Activated T-cell treated with anti-CD3 and anti-CD28 coated beads for 24 hours (primary cell): ENCODE measurements at regions not wholly inside any gene's neighbourhood (a gene's known extent, or its start where the extent isn't known, plus 50 kb on each side); places are given as distances from the start of the nearest gene placed in this dataset.

Source experiments
- DNase-seq: peaks from one replicate; pipeline ENCODE4 v3.0.0-alpha.2; 2020; ENCODE audit warnings: low read depth

DNA sequence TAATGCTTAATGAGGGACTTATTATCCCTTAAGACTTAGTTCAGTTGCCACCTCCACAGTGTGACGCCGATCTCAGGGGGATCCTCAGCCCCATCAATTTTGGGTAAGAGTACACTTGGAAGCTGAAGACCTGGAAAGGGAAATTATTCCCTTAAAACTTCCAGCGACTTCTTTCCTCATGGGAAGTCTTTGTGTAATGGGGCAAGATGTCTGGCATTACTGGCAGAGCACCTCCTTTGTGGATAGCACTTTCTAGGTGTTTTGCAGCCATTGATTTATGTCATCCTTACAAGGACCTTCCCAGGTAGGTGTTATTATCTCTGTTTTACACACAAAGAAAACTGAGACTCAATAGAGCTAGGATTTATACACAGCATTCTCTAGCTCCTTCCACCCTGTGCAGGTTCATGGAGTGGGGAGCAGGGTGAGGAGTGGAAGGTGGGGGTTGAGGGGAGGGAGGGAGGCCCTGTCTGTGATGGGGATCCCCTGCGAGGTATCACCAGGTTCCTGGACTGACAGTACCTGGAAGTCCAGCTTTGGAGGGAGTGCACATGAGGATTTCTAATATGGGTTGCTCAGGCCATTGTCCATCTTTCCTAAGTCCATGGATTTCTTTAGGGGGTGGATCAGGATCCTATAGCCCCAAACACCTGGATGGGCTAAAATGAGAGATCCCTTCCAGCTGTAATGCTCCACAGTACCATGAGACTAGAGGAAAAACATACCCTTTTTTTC lies 79.4 kb downstream of the MYCN start:
- DNase-seq = no peak

DNA sequence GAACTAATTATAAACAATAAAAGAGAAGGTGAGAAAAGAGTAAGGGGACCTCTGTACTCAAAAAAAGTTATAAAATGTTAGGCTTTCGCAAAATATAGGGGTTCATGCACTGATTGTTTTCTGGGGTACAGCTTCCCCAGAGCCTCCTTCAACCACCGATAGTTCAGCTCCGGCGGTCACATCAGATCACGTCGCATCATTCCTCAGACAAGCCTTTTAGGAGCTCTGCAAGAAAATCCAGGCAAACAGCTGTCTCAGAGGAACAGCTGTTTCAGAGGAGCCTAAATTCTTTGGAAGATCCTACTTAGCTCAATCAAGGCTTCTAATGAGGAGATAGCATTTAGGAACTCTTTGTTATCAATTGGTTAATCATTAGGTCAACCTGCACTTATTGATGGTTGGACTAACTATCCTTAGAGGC lies 78.7 kb downstream of the MYCN start:
- DNase-seq = no peak

DNA sequence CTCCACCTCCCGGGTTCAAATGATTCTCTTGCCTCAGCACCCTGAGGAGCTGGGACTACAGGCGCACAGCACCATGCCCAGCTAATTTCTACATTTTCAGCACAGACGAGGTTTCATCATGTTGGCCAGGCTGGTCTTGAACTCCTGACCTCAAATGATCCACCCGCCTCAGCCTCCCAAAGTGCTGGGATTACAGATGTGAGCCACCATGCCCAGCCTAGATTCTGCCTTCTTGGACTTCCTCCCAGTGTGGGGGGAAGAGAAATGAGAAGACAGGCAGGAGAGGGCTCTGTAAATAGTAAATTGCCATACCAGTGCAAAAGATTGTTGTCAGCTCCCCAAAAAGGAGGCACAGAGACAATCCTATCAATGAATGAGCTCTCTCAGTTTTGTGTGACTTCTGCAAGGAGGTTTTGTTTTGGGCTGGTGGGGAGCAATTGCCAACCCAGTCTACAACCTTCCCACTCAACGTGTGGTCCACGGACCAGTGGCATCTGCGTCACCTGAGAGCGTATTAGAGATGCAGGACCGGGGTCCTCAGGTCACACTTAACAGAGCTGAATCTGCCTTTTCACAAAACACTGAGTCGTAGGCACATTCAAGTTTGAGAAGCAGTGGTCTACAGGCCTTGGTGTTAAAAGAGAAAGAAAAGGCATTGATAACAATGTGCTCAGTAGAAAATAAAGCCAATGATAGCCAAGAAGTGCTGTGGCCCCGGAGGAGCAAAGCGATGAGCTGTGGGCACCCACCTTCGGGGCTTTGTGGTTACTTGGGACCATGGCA lies 78.1 kb downstream of the MYCN start:
- DNase-seq = no peak

DNA sequence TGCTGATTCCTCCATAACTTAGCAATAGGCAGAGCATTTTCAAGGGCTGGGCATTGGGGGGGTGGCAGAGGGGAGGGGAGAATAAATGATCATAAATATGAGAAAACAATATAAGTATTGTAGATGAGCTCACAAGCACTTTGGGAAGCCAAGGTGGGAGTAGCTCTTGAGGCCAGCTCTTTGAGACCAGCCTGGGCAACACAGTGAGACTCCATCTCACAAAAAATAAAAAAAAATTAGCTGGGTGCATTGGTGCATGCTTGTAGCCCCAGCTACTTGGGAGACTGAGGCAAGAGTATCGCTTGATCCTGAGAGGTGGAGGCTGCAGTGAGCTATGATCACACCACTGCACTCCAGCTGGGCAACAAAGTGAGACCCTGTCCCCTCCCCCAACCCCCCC lies 75.9 kb downstream of the MYCN start:
- no peak for DNase-seq

DNA sequence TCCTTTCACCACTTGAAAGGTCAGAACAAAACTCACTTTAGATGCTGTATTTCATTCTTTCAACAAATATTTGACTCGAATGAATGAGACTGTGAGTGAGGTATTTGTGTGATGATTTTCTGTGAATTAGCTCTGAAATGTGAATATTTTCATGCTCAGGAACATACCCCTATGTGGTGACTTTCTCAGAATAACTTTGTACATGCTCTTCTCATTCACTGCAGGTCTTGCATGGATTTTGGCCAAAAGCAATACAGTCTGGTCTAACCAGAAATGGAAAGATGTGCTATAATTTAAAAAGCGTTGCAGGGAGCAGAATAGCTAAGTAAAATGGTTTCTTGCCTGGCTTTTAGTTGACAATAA lies 75.5 kb downstream of the MYCN start:
- DNase-seq = no peak

DNA sequence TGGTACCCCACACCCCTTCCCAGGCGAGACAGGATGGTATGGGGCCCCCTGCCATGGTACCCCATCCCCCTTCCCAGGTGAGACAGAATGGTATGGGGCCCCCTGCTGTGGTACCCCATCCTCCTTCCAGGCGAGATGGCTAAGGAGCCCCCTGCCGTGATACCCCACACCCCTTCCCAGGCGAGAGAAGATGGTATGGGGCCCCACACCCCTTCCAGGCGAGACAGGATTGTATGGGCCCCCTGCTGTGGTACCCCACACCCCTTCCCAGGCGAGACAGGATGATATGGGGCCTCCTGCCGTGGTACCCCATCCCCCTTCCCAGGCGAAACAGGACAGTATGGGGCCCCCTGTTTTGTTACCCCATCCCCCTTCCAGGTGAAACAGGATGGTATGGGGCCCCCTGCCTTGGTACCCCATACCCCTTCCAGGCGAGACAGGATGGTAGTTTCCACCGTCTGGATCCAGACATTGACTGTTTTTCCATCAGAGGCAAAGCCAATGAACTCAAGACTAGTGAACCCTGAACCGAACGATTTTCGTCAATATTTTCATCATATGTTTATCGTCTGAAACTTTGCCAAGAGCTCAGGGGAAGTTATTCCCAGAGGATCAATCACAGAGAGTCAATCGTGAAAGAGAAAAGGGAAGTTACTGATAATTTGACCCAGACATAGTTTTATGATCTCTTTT lies 75.0 kb downstream of the MYCN start:
- no peak for DNase-seq

DNA sequence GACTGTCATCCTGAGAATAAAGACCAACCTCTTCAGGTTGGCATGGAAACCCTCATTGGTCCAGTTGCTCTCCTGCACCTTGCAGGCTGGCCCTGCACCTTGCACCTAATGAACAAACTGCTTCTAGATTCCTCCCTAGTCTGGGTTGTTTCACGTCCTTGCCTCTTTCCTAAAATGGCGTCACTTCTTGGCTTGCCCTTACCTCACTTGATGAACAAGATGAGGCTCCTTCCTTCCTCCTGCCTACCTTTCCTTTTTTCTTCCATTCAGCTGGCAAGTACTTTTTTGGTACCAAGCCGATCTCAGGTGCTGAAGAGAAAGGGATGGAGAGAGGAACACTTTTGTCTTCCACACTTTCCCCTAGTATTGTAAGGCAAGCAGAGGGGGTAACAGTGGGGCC lies 74.5 kb downstream of the MYCN start:
- no peak for DNase-seq

DNA sequence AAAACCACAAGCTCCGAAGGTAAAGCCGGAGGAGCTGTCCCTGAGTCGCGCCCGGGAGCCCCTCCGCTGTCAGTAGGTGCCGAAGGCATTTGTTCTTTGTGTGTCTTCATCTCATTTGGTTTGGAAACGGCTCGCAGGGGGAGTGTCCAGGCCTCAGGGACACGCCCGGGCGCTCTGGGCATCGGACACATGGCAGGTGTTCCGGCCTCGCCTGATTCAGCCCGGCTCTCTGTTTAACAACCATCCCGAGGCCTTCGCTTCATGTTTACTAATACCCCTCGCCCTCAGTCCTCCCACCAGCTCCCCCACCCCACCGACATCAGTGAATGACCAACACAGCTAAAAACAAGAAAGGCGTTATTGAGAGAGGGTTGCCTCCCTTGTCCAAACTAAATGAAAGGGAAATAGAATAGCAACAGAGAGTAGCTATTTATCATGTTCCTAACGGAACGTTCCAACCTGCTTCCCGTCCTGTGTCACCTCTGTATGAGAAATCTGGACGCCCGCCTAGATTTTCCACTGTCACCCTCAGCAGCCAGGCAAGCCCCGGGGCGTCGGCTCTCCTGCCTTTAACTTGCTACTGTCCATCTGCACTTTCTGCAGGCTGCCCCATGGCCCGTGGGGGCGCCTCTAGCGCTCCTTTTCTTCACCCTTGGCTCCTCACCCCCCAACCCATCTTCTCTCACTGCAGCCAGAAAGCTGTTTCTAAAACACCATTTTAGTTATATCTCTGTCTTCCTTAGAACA lies 73.9 kb downstream of the MYCN start:
- no peak for DNase-seq

DNA sequence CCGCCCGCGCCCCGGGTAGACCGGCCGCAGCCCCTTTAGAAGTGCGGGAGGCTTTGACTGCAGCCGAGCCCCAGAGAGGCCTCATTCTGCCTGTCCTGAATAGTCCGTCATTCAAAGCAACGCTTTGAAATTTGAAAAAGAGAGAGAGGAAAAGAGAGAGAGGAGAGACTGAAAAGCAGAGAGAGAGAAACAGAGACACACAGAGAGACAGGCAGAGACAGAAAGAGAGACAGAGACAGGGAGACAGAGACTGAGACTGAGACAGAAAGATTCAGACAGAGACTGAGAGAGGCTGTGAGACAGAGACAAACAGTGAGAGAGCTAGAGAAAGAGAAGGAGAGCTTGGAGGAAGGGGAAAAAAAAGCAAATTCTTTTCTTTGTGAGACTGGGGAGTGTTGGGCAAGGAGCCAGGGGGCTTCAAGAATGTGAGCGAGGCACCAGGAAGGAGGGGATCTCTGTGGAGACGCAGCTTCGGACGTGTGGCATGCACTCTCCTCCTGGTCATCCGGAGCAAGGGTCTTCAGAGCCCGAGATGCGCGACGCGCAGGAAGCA lies 73.1 kb downstream of the MYCN start:
- no peak for DNase-seq

DNA sequence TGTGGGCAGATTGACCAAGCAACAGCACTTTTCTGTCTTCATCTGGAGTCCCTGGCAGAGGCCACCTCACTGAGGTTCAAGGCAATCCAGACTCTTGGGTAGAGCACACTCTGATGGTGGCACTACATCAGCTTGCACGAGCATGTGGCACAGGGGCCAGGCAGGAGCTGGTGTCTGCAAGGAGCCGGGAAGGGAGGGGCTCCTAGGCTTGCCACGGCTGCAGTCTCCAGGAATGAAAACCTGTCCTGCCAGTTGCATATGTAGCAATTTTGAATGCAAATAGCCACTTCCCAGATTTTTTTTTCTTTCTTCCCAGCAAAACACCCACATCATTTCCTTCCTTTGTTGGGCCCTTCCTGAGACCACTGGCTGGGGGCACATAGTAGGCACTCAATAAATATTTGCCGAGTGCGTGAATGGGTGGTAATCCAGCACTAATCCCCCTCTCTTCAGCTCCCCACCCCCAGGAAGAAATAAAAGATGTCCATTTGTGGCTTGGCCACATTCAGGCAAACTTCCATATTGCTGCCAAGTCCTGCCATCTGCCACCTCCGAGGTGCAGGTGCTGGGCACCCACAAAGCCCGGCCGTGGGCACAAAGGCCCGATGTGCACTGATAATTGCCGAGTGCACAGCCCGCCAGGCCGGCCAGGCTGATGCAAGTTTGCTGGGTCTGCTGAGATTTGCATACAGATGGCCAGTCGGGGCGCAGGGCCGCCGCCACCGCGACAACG lies 72.4 kb downstream of the MYCN start:
- DNase-seq = no peak

DNA sequence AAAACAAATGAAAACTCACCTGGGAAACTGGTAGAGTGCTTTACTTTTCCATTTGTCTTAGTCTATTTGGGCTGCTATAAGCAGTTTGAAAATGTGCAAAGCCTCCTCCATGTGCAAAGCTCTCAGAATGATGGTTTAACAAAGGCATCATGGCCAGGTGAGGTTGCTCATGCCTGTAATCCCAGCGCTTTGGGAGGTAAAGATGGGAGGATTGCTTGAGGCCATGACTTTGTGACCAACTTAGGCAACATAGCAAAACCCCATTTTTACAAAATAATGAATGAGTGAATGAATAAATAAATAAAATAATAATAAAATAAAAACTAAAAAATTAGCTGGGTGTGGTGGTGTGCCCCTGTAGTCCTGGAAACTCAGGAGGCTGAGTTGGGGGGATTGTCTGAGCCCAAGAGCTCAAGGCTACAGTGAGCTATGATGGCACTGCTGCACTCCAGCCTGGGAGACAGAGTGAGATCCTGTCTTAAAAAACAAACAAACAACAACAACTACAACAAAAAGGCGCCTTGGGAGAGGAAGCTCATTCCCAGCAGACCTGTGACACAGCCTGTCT lies 71.8 kb downstream of the MYCN start:
- no peak for DNase-seq

DNA sequence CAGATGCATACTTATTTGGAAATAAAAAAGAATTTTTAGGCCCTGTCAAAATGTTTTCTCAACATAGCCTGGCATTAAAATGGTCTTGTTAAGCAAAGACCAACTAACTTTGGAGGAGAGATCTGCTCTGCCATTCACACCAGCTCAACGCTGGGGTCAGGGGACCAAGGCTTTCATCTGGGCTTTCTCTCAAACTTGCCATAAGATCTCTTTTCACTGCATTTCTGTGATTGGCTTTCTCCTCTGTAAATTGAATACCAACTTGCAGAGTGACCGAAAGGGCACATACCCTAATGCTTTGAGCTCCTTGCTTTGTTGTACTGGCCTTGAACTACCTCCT lies 71.2 kb downstream of the MYCN start:
- no peak for DNase-seq

DNA sequence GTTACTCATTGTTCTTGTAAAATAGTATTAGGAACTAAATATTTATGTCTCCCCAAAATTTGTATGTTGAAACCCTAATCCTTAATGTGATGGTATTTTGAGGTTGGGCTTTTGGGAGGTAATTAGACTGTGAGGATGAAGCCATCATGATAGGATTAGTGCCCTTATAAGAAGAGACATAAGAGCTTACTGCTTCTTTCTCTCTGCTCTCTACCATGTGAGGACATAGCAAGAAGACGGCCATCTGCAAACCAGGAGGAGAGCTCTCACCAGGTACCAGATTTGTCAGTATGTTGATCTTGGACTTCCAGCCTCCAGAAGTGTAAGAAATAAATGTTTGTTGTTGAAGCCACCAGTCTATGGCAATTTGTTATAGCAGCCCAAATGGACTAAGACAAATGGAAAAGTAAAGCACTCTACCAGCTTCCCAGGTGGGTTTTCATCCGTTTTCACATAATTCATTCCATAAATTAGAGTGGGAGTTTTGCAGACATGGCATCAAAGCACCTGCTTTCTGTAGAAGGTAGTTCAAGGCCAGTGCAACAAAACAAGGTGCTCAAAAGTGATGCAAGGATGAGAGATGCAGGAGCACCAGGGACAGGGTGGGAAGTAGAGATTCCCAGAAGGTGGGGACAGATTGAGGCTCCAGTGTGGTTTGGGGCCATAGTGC lies 70.7 kb downstream of the MYCN start:
- no peak for DNase-seq

DNA sequence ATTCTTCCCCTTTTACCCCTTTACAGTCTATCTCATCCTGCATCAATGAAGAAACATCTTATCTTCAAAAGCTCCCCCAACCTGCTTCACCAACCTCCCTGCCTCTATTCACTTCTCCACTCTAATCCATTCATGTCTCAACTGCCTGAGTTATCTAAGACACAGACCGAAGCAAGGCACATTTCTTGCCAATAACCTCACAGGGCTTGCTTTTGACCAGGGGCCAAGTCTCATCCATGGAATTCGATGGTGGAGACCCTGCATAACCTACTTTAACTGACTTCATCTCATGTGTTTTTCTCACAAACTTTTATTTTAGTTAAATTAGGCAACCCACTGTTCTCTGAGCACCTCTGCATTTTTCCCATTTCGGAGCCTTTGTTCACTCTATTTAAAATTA lies 69.7 kb downstream of the MYCN start:
- no peak for DNase-seq

DNA sequence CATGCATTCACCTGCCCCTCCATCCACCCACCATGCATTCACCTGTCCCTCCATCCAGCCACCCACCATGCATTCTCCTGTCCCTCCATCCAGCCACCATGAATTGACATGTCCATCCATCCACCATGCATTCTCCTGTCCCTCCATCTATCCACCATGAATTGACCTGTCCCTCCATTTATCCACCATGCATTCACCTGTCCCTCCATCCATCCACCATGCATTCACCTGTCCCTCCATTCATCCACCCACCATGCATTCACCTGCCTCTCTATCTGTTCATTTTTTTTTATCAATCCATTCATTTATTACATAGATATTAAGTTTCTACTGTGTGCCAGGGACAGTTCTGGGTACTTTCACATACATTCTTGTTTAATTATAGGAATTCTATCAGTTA lies 69.2 kb downstream of the MYCN start:
- no peak for DNase-seq

DNA sequence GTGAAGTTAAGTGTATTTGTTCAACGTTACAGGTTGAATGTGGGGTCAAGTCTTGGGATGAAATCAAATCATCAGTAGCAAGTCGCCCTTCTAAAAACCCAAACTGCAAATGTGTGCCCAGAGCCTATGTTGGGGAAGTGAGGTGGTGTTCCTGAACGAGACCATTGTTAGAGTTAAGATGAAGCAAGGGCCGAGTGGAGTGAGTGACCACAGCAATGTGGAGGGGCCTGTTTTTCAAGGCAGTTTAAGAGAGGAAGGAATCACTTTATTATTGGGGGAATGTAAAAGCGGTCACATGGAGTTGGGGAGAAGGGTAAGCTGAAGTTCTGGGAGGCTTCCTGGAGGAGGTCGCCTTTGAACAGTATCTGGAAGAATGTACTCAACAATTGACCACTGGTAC lies 68.5 kb downstream of the MYCN start:
- DNase-seq = no peak

DNA sequence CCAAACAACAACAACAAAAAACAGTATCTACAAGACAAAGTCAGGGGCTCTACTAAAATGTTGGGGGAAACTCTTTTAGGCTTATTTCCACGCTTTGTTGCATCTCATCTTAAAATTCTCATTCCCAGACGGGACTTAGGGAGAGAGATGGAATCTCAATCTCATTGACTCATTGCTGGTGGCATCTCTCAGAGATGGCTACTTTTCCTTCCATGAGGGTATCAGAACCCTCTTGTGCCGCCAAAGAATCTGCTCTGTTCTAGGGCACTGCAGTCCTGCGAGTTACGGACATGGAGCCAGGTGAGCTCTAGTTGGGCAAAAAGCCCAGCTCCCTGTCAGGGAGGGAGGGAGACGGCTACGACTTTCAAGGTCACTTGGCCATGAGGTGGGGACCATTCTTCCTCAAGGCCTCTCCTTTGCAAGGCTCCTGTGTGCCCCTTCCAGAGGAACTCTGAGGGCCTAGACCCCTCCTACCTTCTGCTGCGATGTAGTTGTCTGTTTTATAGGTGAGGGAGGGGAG lies 68.0 kb downstream of the MYCN start:
- no peak for DNase-seq

DNA sequence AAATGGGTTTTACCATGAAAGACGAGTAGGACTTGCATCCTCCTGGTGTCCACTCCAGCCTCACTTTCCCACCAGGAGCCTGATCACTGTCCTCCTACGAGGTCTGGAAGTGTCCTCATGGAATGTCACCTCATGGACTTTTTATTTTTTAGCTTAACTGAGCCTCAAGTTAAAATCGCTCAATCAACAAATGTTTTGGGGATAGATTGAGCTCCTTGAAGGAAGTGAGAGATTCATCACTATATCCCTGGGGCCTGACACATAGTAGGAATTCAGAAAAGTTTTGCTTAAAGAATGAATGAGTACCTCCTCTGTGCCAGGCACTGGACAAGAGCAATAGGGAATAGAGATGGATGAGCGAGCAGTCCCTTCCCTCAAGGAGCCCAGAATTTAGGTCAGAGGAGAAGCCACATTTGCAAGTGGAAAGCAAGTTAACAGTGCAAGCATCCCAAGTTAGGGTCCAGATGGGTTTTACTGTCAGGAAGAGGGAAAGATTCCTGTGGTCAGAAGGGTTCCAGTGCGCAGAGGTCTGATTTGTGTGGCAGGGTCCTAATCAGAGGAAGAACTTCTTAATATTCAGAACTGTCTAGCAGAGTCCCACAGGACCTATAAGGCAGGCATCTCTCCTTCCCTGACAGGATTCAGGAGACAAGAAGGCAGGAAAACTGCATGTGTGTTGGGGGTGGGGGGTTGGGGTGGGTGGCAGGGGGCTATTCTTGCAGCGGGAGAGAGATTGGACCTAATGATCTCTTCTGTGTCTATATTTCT lies 67.0 kb downstream of the MYCN start:
- no peak for DNase-seq

DNA sequence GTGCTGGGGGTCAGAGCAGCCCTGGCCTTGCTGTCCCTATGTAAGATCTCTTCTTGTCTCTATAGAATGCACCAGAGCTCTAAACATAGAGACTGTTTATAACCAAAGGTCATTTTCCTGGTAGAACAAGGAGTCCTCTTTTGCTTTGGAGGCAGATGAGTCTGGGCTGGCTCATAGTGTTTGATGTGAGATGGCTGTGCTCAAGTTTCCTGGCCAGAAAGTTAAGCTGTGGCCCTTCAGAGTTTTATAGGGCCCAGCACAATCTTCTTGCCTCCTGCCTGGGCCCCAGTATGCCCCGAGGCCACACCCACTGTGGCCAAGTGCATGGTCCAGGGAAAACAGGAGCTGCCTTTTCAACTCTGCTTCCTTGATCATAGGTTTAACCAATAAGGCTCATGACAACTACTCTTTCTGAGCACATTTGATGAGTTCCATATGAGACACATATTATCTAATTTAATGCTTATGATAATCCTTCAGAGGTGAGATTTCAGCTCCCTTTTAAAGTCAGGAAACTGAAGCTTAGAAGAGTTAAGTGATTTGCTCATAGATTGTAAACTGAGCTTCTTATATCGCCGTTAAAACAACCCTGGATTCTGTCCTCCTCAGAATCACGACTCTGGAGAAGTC lies 66.3 kb downstream of the MYCN start:
- no peak for DNase-seq
